PC-3 (cell line): ENCODE measurements at regions not wholly inside any gene's neighbourhood (a gene's known extent, or its start where the extent isn't known, plus 50 kb on each side); places are given as distances from the start of the nearest gene placed in this dataset.

Experiments used
- EZH2 ChIP-seq: fragments of 300-600 bp; sonication (generic); IDR thresholded peaks from one replicate; pipeline ENCODE4 v1.6.1; 2017; ENCODE audit warnings: antibody characterized with exemption, mild to moderate bottlenecking, low read length; ENCODE audit not compliant: unreplicated experiment
- EZH2phosphoT487 ChIP-seq: fragments of 300-600 bp; sonication (generic); IDR thresholded peaks from 2 replicates; pipeline ENCODE4 v1.6.1; 2018; ENCODE audit warnings: mild to moderate bottlenecking, antibody characterized with exemption, low read length, borderline replicate concordance
- TF ChIP-seq, protein P1 (sequence below): fragments of 300-600 bp; sonication (generic); conservative IDR thresholded peaks from 2 replicates; pipeline ENCODE4 v1.5.1; 2017; ENCODE audit warnings: antibody characterized with exemption, low read depth, mild to moderate bottlenecking, low read length

GRCh38 chr4:75398501-75398900 lies 115.7 kb downstream of the RCHY1 start:
- TF ChIP-seq, protein P1, sequence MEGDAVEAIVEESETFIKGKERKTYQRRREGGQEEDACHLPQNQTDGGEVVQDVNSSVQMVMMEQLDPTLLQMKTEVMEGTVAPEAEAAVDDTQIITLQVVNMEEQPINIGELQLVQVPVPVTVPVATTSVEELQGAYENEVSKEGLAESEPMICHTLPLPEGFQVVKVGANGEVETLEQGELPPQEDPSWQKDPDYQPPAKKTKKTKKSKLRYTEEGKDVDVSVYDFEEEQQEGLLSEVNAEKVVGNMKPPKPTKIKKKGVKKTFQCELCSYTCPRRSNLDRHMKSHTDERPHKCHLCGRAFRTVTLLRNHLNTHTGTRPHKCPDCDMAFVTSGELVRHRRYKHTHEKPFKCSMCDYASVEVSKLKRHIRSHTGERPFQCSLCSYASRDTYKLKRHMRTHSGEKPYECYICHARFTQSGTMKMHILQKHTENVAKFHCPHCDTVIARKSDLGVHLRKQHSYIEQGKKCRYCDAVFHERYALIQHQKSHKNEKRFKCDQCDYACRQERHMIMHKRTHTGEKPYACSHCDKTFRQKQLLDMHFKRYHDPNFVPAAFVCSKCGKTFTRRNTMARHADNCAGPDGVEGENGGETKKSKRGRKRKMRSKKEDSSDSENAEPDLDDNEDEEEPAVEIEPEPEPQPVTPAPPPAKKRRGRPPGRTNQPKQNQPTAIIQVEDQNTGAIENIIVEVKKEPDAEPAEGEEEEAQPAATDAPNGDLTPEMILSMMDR = no peak
- TF ChIP-seq EZH2 = no peak
- TF ChIP-seq EZH2phosphoT487 = no peak
